HepG2 (cell line): ENCODE measurements at regions not wholly inside any gene's neighbourhood (a gene's known extent, or its start where the extent isn't known, plus 50 kb on each side); places are given as distances from the start of the nearest gene placed in this dataset.

Experiments
- CBX1 ChIP-seq: IDR thresholded peaks from one replicate; pipeline ENCODE4 v1.6.1; 2016; ENCODE audit warnings: antibody characterized with exemption, low read depth
- CSRNP1 ChIP-seq: sonication (generic); formaldehyde crosslinking; IDR thresholded peaks from 2 replicates; pipeline ENCODE4 v1.8.1; 2023; ENCODE audit warnings: mild to moderate bottlenecking, missing genetic modification reagents
- HNF1B ChIP-seq: sonication (generic); formaldehyde crosslinking; IDR thresholded peaks from 2 replicates; pipeline ENCODE4 v1.5.1; 2020; ENCODE audit warnings: mild to moderate bottlenecking, moderate library complexity, missing genetic modification reagents
- IRF1 ChIP-seq: sonication (generic); formaldehyde crosslinking; IDR thresholded peaks from 2 replicates; pipeline ENCODE4 v1.4.0; 2020; ENCODE audit warnings: low read depth, mild to moderate bottlenecking, missing genetic modification reagents
- MXD3 ChIP-seq: IDR thresholded peaks from 2 replicates; pipeline ENCODE4 v1.6.1; 2016; ENCODE audit warnings: mild to moderate bottlenecking, missing biosample characterization, missing genetic modification reagents
- NONO ChIP-seq, 2 experiments: fragments of 450-650 bp in 1 of 2; sonication (generic) in 1 of 2; formaldehyde crosslinking in 1 of 2; IDR thresholded peaks in 1 of 2; conservative IDR thresholded peaks in 1 of 2; 2 replicates each; pipeline versions ENCODE4 v1.6.1 to v1.8.0; 2017 to 2022; ENCODE audit warnings: mild to moderate bottlenecking in 1 of 2, missing genetic modification reagents in 1 of 2, moderate library complexity in 1 of 2
- NR2F2 ChIP-seq: IDR thresholded peaks from 2 replicates; pipeline ENCODE4 v1.6.1; 2012; ENCODE audit warnings: low read depth, inconsistent platforms, borderline replicate concordance
- PBX2 ChIP-seq: IDR thresholded peaks from 2 replicates; pipeline ENCODE4 v1.6.1; 2016; ENCODE audit warnings: control low read depth
- PHF20 ChIP-seq: sonication (generic); formaldehyde crosslinking; IDR thresholded peaks from 2 replicates; pipeline ENCODE4 v1.5.0; 2020; ENCODE audit warnings: mild to moderate bottlenecking, missing genetic modification reagents
- SALL1 ChIP-seq: sonication (generic); formaldehyde crosslinking; IDR thresholded peaks from 2 replicates; pipeline ENCODE4 v1.8.0; 2022; ENCODE audit warnings: mild to moderate bottlenecking, missing genetic modification reagents
- SMAD9 ChIP-seq: sonication (generic); formaldehyde crosslinking; IDR thresholded peaks from 2 replicates; pipeline ENCODE4 v1.5.1; 2020; ENCODE audit warnings: mild to moderate bottlenecking, missing genetic modification reagents
- SNAPC2 ChIP-seq: sonication (generic); formaldehyde crosslinking; IDR thresholded peaks from 2 replicates; pipeline ENCODE4 v1.8.1; 2022; ENCODE audit warnings: mild to moderate bottlenecking, missing genetic modification reagents
- SOX5 ChIP-seq: IDR thresholded peaks from 2 replicates; pipeline ENCODE4 v1.6.1; 2016; ENCODE audit warnings: borderline replicate concordance
- SOX6 ChIP-seq, 2 experiments: fragments of 450-650 bp in 1 of 2; sonication (generic) in 1 of 2; formaldehyde crosslinking in 1 of 2; IDR thresholded peaks; 2 replicates each; pipeline versions ENCODE4 v1.4.0 to v1.6.1; 2017 to 2020; ENCODE audit warnings: antibody characterized with exemption in 1 of 2, mild to moderate bottlenecking in 1 of 2, missing genetic modification reagents in 1 of 2
- TBX3 ChIP-seq: fragments of 450-650 bp; IDR thresholded peaks from 2 replicates; pipeline ENCODE4 v1.6.1; 2017; ENCODE audit warnings: antibody characterized with exemption, mild to moderate bottlenecking, inconsistent platforms, borderline replicate concordance
- ZC3H13 ChIP-seq: sonication (generic); formaldehyde crosslinking; IDR thresholded peaks from 2 replicates; pipeline ENCODE4 v1.8.1; 2023; ENCODE audit warnings: mild to moderate bottlenecking, missing genetic modification reagents, moderate library complexity
- ZNF264 ChIP-seq: sonication (generic); formaldehyde crosslinking; IDR thresholded peaks from 2 replicates; pipeline ENCODE4 v1.4.0; 2020; ENCODE audit warnings: missing genetic modification reagents
- ZNF282 ChIP-seq: fragments of 450-650 bp; IDR thresholded peaks from 2 replicates; pipeline ENCODE4 v1.6.1; 2018; ENCODE audit not compliant: partially characterized antibody
- ZNF530 ChIP-seq: sonication (generic); formaldehyde crosslinking; IDR thresholded peaks from 2 replicates; pipeline ENCODE4 v1.5.0; 2020; ENCODE audit warnings: low read depth, mild to moderate bottlenecking, missing genetic modification reagents
- ZNF562 ChIP-seq: sonication (generic); formaldehyde crosslinking; IDR thresholded peaks from 2 replicates; pipeline ENCODE4 v1.8.0; 2022; ENCODE audit warnings: missing genetic modification reagents, borderline replicate concordance
- ZNF792 ChIP-seq: IDR thresholded peaks from 2 replicates; pipeline ENCODE4 v1.6.1; 2016
- ZNF83 ChIP-seq: sonication (generic); formaldehyde crosslinking; IDR thresholded peaks from 2 replicates; pipeline ENCODE4 v1.4.0; 2020; ENCODE audit warnings: missing genetic modification reagents, mild to moderate bottlenecking, borderline replicate concordance
- TF ChIP-seq, protein P1 (sequence below): sonication (generic); formaldehyde crosslinking; IDR thresholded peaks from 2 replicates; pipeline ENCODE4 v1.5.0; 2020; ENCODE audit warnings: mild to moderate bottlenecking, missing genetic modification reagents, moderate library complexity

DNA sequence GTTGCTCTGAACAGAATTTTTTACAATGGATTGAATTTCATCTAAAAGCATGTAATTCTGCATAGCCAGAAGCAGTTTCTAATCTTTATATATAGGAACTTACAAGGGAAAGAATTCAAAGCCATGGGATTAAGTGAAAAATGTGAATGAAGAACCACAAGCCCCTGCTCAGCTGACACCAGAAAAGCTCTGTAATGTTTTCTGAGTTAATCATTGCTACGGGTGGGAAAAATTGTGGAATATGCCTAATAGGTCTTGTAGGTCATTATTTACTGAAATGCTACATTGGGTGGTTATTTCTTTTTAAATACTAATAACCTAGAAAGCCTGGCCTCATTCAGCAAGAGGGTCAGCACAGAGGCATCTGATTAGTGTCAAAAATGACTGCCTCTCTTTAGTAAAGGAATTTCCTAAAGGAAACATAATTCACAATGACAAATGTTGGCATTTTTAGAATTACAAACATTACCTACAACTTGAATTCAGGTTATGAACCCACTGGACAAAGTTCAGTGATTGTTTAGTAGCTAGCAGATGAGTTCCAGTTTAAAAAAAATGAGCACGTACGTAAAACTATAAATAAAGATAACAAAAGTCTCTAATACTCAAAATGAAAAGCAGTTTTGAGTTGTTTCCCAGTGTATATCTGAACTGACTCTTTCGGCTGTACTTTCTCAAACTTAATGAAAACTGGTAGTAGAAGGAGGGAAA is 75.3 kb downstream of the BMP4 start (continued):
- TF ChIP-seq HNF1B (no peak), PHF20 (CRISPR knock-in tag) (no peak), CSRNP1 (CRISPR knock-in tag) (no peak), ZNF264 (CRISPR knock-in tag) (no peak), SOX5 (CRISPR knock-in tag) (peak; percentile 62; the same call in 1 of the 2 replicates), ZC3H13 (CRISPR knock-in tag) (no peak), ZNF282 (no peak), ZNF562 (CRISPR knock-in tag) (no peak), SNAPC2 (CRISPR knock-in tag) (no peak), NONO (IDR thresholded peaks at IDR 0.05) (no peak), NONO (CRISPR knock-in tag; conservative IDR thresholded peaks at IDR 0.05) (no peak), IRF1 (no peak), MXD3 (CRISPR knock-in tag) (no peak), ZNF83 (CRISPR knock-in tag) (no peak), ZNF530 (no peak), SALL1 (CRISPR knock-in tag) (no peak), ZNF792 (CRISPR knock-in tag) (no peak), TBX3 (no peak), SMAD9 (no peak), SOX6 (IDR thresholded peaks at IDR 0.05) (no peak), SOX6 (CRISPR knock-in tag; IDR thresholded peaks at IDR 0.05) (peak; percentile 56; the same call in 1 of the 2 replicates), CBX1 (no peak), PBX2 (CRISPR knock-in tag) (no peak), NR2F2 (no peak)
- TF ChIP-seq, protein P1, sequence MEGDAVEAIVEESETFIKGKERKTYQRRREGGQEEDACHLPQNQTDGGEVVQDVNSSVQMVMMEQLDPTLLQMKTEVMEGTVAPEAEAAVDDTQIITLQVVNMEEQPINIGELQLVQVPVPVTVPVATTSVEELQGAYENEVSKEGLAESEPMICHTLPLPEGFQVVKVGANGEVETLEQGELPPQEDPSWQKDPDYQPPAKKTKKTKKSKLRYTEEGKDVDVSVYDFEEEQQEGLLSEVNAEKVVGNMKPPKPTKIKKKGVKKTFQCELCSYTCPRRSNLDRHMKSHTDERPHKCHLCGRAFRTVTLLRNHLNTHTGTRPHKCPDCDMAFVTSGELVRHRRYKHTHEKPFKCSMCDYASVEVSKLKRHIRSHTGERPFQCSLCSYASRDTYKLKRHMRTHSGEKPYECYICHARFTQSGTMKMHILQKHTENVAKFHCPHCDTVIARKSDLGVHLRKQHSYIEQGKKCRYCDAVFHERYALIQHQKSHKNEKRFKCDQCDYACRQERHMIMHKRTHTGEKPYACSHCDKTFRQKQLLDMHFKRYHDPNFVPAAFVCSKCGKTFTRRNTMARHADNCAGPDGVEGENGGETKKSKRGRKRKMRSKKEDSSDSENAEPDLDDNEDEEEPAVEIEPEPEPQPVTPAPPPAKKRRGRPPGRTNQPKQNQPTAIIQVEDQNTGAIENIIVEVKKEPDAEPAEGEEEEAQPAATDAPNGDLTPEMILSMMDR (CRISPR knock-in tag), result no peak
